GM23338 (cell line): ENCODE measurements at regions not wholly inside any gene's neighbourhood (a gene's known extent, or its start where the extent isn't known, plus 50 kb on each side); places are given as distances from the start of the nearest gene placed in this dataset.
A peak's percentile ranks its signal among the peaks of the same experiment; 100 is the strongest.

Source experiments
- ATAC-seq: fragments of 200-7000 bp; cut with Tn5 transposase; 3 replicates; pipeline ENCODE4 v1.9.1; 2020
- DNase-seq: peaks from one replicate; pipeline ENCODE4 v3.0.0-alpha.2; 2015; ENCODE audit warnings: low spot score
- H2AFZ ChIP-seq: fragments of 200-600 bp; sonication (generic); 2 replicates; pipeline ENCODE4 v1.8.0; 2016; ENCODE audit warnings: antibody characterized with exemption, mild to moderate bottlenecking, moderate library complexity
- H3F3A ChIP-seq: fragments of 200-600 bp; sonication (generic); replicated peaks from 2 replicates; pipeline ENCODE4 v1.8.0; 2017; ENCODE audit warnings: antibody characterized with exemption, mixed run types, low read depth
- H3K27ac ChIP-seq: fragments of 200-600 bp; sonication (generic); 2 replicates; pipeline ENCODE4 v1.6.1; 2016; ENCODE audit warnings: low read depth
- H3K27me3 ChIP-seq: fragments of 200-600 bp; sonication (generic); 2 replicates; pipeline ENCODE4 v1.8.0; 2016; ENCODE audit warnings: mild to moderate bottlenecking, mixed run types, moderate library complexity; ENCODE audit not compliant: insufficient read depth
- H3K36me3 ChIP-seq: fragments of 200-600 bp; sonication (generic); 2 replicates; pipeline ENCODE4 v1.8.0; 2016; ENCODE audit warnings: mild to moderate bottlenecking; ENCODE audit not compliant: insufficient read depth
- H3K4me1 ChIP-seq: fragments of 200-600 bp; sonication (generic); 2 replicates; pipeline ENCODE4 v1.8.0; 2016; ENCODE audit warnings: mild to moderate bottlenecking, moderate library complexity; ENCODE audit not compliant: insufficient read depth
- H3K4me2 ChIP-seq: fragments of 200-600 bp; sonication (generic); 2 replicates; pipeline ENCODE4 v1.7.1; 2017; ENCODE audit warnings: mixed run types
- H3K4me3 ChIP-seq: fragments of 200-600 bp; sonication (generic); 2 replicates; pipeline ENCODE4 v1.6.1; 2016; ENCODE audit warnings: mixed run types
- H3K79me2 ChIP-seq: fragments of 200-600 bp; sonication (generic); replicated peaks from 2 replicates; pipeline ENCODE4 v1.8.0; 2017; ENCODE audit warnings: mild to moderate bottlenecking; ENCODE audit not compliant: insufficient read depth
- H3K9me2 ChIP-seq: fragments of 200-600 bp; sonication (generic); 2 replicates; pipeline ENCODE4 v1.8.0; 2017; ENCODE audit not compliant: insufficient read depth
- H4K20me1 ChIP-seq: fragments of 200-600 bp; sonication (generic); replicated peaks from 2 replicates; pipeline ENCODE4 v1.8.0; 2017; ENCODE audit warnings: mild to moderate bottlenecking; ENCODE audit not compliant: insufficient read depth
- H3K27ac Mint-ChIP-seq: 2 replicates; pipeline ENCODE4 v1.8.0; 2020; ENCODE audit warnings: inconsistent platforms, mild to moderate bottlenecking, moderate library complexity, mixed read lengths
- H3K27me3 Mint-ChIP-seq: 3 replicates; pipeline ENCODE4 v1.8.0; 2022; ENCODE audit warnings: low read depth, mild to moderate bottlenecking, moderate library complexity, mixed read lengths, inconsistent platforms; ENCODE audit not compliant: insufficient read depth, poor library complexity
- H3K36me3 Mint-ChIP-seq: 3 replicates; pipeline ENCODE4 v1.8.0; 2021; ENCODE audit warnings: low read depth, mild to moderate bottlenecking, inconsistent platforms, moderate library complexity, mixed read lengths
- H3K4me1 Mint-ChIP-seq: 3 replicates; pipeline ENCODE4 v1.8.0; 2020; ENCODE audit warnings: mild to moderate bottlenecking, inconsistent platforms, mixed read lengths
- H3K4me3 Mint-ChIP-seq: 3 replicates; pipeline ENCODE4 v1.8.0; 2021; ENCODE audit warnings: moderate library complexity, mild to moderate bottlenecking, inconsistent platforms, mixed read lengths
- H3K9me3 Mint-ChIP-seq: 3 replicates; pipeline ENCODE4 v1.8.0; 2020; ENCODE audit warnings: moderate library complexity, mild to moderate bottlenecking, inconsistent platforms, mixed read lengths
- CREB1 ChIP-seq: fragments of 250-450 bp; sonication (Bioruptor Pico); IDR thresholded peaks from 2 replicates; pipeline ENCODE4 v1.5.0; 2020; ENCODE audit warnings: low read depth, mild to moderate bottlenecking, moderate library complexity
- CTCF ChIP-seq, 2 experiments: fragments of 200-600 bp in 1 of 2; sonication (generic) in 1 of 2; conservative IDR thresholded peaks; 2 replicates each; pipeline versions ENCODE4 v1.5.1 to v1.6.1; 2016 to 2017; ENCODE audit warnings: antibody characterized with exemption in 2 of 2, low read depth in 2 of 2, mild to moderate bottlenecking in 2 of 2, moderate library complexity in 1 of 2
- POLR2AphosphoS5 ChIP-seq: IDR thresholded peaks from 2 replicates; pipeline ENCODE4 v1.6.1; 2016; ENCODE audit warnings: antibody characterized with exemption, low read depth
- REST ChIP-seq: IDR thresholded peaks from one replicate; pipeline ENCODE4 v1.6.1; 2018; ENCODE audit warnings: antibody characterized with exemption; ENCODE audit not compliant: unreplicated experiment
- ZNF114 ChIP-seq: fragments of 250-450 bp; sonication (Bioruptor Pico); IDR thresholded peaks from 2 replicates; pipeline ENCODE4 v1.5.0; 2020; ENCODE audit warnings: mild to moderate bottlenecking, moderate library complexity
- ZNF331 ChIP-seq: fragments of 250-450 bp; sonication (Bioruptor Pico); IDR thresholded peaks from 2 replicates; pipeline ENCODE4 v1.5.0; 2020; ENCODE audit warnings: low read depth, mild to moderate bottlenecking, moderate library complexity

GRCh38 chr1:39131940-39132339, 72.6 kb upstream of the MACF1 start:
- Mint-ChIP-seq H3K4me1 (peaks cover 66% of the 10 kb centered on the region), H3K9me3 (no peaks in the 10 kb centered on the region), H3K4me3 (peak overlapping the region; percentile 53), H3K27me3 (peaks cover 14% of the 10 kb centered on the region), H3K27ac (peak overlapping the region; percentile 99), H3K36me3 (peaks cover 15% of the 10 kb centered on the region)
- Histone ChIP-seq H3K9me2 (no peaks in the 10 kb centered on the region), H3K4me3 (peak overlapping the region; percentile 25), H2AFZ (no peak overlapping the region), H4K20me1 (peaks cover 1% of the 10 kb centered on the region; the same call in 1 of the 2 replicates), H3K27ac (peak overlapping the region; percentile 97), H3K36me3 (no peaks in the 10 kb centered on the region), H3K27me3 (no peaks in the 10 kb centered on the region), H3F3A (no peaks in the 10 kb centered on the region), H3K79me2 (peaks cover 83% of the 10 kb centered on the region), H3K4me2 (peak overlapping the region; percentile 50), H3K4me1 (peaks cover 57% of the 10 kb centered on the region)
- TF ChIP-seq CTCF (conservative IDR thresholded peaks at IDR 0.05; ENCODE audit: low read depth in 2 of 2) (no peak), REST (peak; percentile 39), ZNF331 (CRISPR knock-in tag) (no peak), POLR2AphosphoS5 (0 out of 2 replicates have a peak, but pooled peaks have one; percentile 22)
- ATAC-seq, result peak; percentile 43
- DNase-seq, result peak; percentile 57

GRCh38 chr1:39132505-39133339, 71.8 kb upstream of the MACF1 start:
- Mint-ChIP-seq H3K9me3 (no peaks in the 10 kb centered on the region), H3K27ac (peak overlapping the region; percentile 99), H3K4me1 (peaks cover 64% of the 10 kb centered on the region), H3K27me3 (peaks cover 17% of the 10 kb centered on the region), H3K4me3 (peak overlapping the region; percentile 53), H3K36me3 (peaks cover 15% of the 10 kb centered on the region)
- H2AFZ ChIP-seq, result no peak overlapping the region
- H3K36me3 ChIP-seq, result no peaks in the 10 kb centered on the region
- peak overlapping the region; percentile 97 for H3K27ac ChIP-seq
- H3K4me3 ChIP-seq, result peak overlapping the region; percentile 25
- H3K79me2 ChIP-seq, result peaks cover 83% of the 10 kb centered on the region
- no peak for TF ChIP-seq ZNF114
- peak; percentile 55 to 65 for TF ChIP-seq CTCF (conservative IDR thresholded peaks at IDR 0.05; ENCODE audit: low read depth in 2 of 2)
- TF ChIP-seq CREB1 (CRISPR knock-in tag), result 0 out of 2 replicates have a peak, but pooled peaks have one; percentile 26
- H3K27me3 ChIP-seq, result no peaks in the 10 kb centered on the region
- peak; percentile 96 for DNase-seq
- H3F3A ChIP-seq, result no peaks in the 10 kb centered on the region
- H3K4me1 ChIP-seq, result peaks cover 55% of the 10 kb centered on the region
- no peaks in the 10 kb centered on the region; the same call in 1 of the 2 replicates for H4K20me1 ChIP-seq
- no peaks in the 10 kb centered on the region for H3K9me2 ChIP-seq
- H3K4me2 ChIP-seq, result peak overlapping the region; percentile 50
- ATAC-seq, result peak; percentile 93
